ENCODE measurements at regions not wholly inside any gene's neighbourhood (a gene's known extent, or its start where the extent isn't known, plus 50 kb on each side); places are given as distances from the start of the nearest gene placed in this dataset.

DNA sequence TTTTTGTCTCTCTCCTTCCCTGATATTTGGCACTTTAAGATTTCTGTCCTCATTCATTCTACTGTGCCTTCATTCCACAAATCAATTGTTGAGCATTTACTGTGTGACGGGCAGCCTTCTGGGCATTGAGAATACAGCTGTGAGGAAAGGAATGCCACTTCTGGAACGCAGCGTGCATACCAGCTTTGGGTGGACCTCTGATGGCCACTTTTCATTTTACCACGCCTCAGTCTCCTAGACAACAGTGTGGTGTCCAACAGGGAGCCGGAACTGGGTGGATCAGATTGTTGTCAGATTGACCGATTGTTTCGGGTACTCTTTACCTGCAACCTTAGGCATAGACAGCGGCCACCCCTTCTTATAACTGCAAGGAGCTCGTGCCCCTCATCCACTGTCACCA, 222.7 kb upstream of the DPP6 start:
- ChIA-PET CTCF (interaction anchor here (0.5 kb wide), 1 partner anchor 1809 kb away, joined by 5 read pairs; no protein-coding TSS in a partner anchor), POLR2A (ENCODE audit: unreplicated experiment) (no interaction called here)
- Histone ChIP-seq H3K4ac (ENCODE audit: low read depth, low read length) (no peak overlapping the region), H2BK20ac (ENCODE audit: low read depth, low read length) (no peak overlapping the region), H3K23ac (ENCODE audit: low read depth, low read length) (no peak overlapping the region), H2AFZ (replicated peaks; ENCODE audit: low read length, poor library complexity) (no peak overlapping the region), H4K8ac (ENCODE audit: low read depth in 2 of 2, low read length in 2 of 2) (no peak overlapping the region), H3K27ac (ENCODE audit: insufficient read depth, low read length) (no peak overlapping the region), H3K27me3 (ENCODE audit: control insufficient read depth, insufficient read depth, low read length) (no peaks in the 10 kb centered on the region), H2BK120ac (ENCODE audit: low read depth, low read length) (no peak overlapping the region), H3K4me1 (ENCODE audit: control insufficient read depth, insufficient read depth, low read length) (no peaks in the 10 kb centered on the region), H3K14ac (replicated peaks; ENCODE audit: low read depth, low read length) (no peak overlapping the region), H3K9ac (ENCODE audit: low read depth, low read length) (no peak overlapping the region), H4K5ac (ENCODE audit: low read depth, low read length) (no peak overlapping the region), H2AK9ac (replicated peaks; ENCODE audit: low read depth, low read length, poor library complexity) (no peak overlapping the region), H3K9me3 (ENCODE audit: control insufficient read depth, insufficient read depth, low read length) (peaks cover 15% of the 10 kb centered on the region), H4K91ac (ENCODE audit: insufficient read depth, low read depth, low read length) (no peak overlapping the region), H3K56ac (ENCODE audit: extremely low read depth, insufficient read depth, low read length) (no peak overlapping the region), H3K36me3 (ENCODE audit: control insufficient read depth, insufficient read depth, low read length) (no peaks in the 10 kb centered on the region), H2BK15ac (ENCODE audit: low read depth, low read length) (no peak overlapping the region), H2AK5ac (ENCODE audit: low read depth, low read length) (no peak overlapping the region), H4K20me1 (ENCODE audit: insufficient read depth, low read length) (no peaks in the 10 kb centered on the region), H3K4me2 (ENCODE audit: low read depth, low read length) (no peak overlapping the region), H2BK5ac (ENCODE audit: low read depth, low read length, poor library complexity, severe bottlenecking) (no peak overlapping the region), H3K79me1 (ENCODE audit: low read depth in 1 of 2, low read length in 2 of 2) (no peaks in the 10 kb centered on the region), H3K9me1 (ENCODE audit: insufficient read depth, low read length) (no peaks in the 10 kb centered on the region), H3K4me3 (ENCODE audit: insufficient read depth, low read depth, low read length) (no peak overlapping the region), H3K18ac (ENCODE audit: low read depth, low read length) (no peak overlapping the region)
- no peak for TF ChIP-seq CHD1 (IDR thresholded peaks at IDR 0.05; ENCODE audit: low read depth, low read length)
- TF ChIP-seq BHLHE40 (IDR thresholded peaks at IDR 0.05; ENCODE audit: low read depth, low read length) = no peak
- no peak for TF ChIP-seq USF2 (IDR thresholded peaks at IDR 0.05; ENCODE audit: low read depth, low read length)
- TF ChIP-seq, protein P1, sequence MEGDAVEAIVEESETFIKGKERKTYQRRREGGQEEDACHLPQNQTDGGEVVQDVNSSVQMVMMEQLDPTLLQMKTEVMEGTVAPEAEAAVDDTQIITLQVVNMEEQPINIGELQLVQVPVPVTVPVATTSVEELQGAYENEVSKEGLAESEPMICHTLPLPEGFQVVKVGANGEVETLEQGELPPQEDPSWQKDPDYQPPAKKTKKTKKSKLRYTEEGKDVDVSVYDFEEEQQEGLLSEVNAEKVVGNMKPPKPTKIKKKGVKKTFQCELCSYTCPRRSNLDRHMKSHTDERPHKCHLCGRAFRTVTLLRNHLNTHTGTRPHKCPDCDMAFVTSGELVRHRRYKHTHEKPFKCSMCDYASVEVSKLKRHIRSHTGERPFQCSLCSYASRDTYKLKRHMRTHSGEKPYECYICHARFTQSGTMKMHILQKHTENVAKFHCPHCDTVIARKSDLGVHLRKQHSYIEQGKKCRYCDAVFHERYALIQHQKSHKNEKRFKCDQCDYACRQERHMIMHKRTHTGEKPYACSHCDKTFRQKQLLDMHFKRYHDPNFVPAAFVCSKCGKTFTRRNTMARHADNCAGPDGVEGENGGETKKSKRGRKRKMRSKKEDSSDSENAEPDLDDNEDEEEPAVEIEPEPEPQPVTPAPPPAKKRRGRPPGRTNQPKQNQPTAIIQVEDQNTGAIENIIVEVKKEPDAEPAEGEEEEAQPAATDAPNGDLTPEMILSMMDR (conservative IDR thresholded peaks at IDR 0.05; ENCODE audit: low read depth, low read length) = no peak
- TF ChIP-seq SMC3 (IDR thresholded peaks at IDR 0.05; ENCODE audit: low read depth, low read length) = no peak
- no peak for TF ChIP-seq RFX5 (IDR thresholded peaks at IDR 0.05; ENCODE audit: low read depth, low read length)
- no peak for TF ChIP-seq RAD21 (IDR thresholded peaks at IDR 0.05; ENCODE audit: low read length)
- no peak for TF ChIP-seq MXI1 (IDR thresholded peaks at IDR 0.05; ENCODE audit: borderline replicate concordance, low read depth, low read length)
- TF ChIP-seq NFE2L2 (IDR thresholded peaks at IDR 0.05; ENCODE audit: low read depth, low read length) = no peak
- TF ChIP-seq CEBPB (IDR thresholded peaks at IDR 0.05; ENCODE audit: low read depth, low read length) = no peak
- TF ChIP-seq MAFK (IDR thresholded peaks at IDR 0.05; ENCODE audit: low read depth, low read length) = no peak
- no peak for TF ChIP-seq MAZ (IDR thresholded peaks at IDR 0.05; ENCODE audit: borderline replicate concordance, low read depth, low read length)
- TF ChIP-seq FOS (IDR thresholded peaks at IDR 0.05; ENCODE audit: low read depth, low read length) = no peak
- no peak for TF ChIP-seq RCOR1 (IDR thresholded peaks at IDR 0.05; ENCODE audit: insufficient replicate concordance, low read length)
- no peak for TF ChIP-seq POLR2A (IDR thresholded peaks at IDR 0.05; ENCODE audit: low read depth, low read length)
- no peak for TF ChIP-seq ELK1 (IDR thresholded peaks at IDR 0.05; ENCODE audit: borderline replicate concordance, low read depth, low read length)
- in situ Hi-C loops (cut with MboI; ENCODE audit: low sequenced_read_pairs) = no loop called here
- no TSS peak for BruUV-seq (replicated peaks)
- ATAC-seq (ENCODE audit: low read depth) (no peak), DNase-seq (no peak)
- intact Hi-C loops (cut with micrococcal nuclease) = no loop called here
- dilution Hi-C loops (cut with HindIII; ENCODE audit: low sequenced_read_pairs, unreplicated experiment) = no loop called here
- WGBS, 2 experiments (ENCODE audit: extremely low coverage in 2 of 2, insufficient read length in 1 of 2) = no CpG with 5 or more reads among the region's 9 CpGs
